HEK293 (cell line): ENCODE measurements at regions not wholly inside any gene's neighbourhood (a gene's known extent, or its start where the extent isn't known, plus 50 kb on each side); places are given as distances from the start of the nearest gene placed in this dataset.

Experiments used
- ATF2 ChIP-seq: fragments of 450-650 bp; formaldehyde crosslinking; IDR thresholded peaks from 2 replicates; pipeline ENCODE4 v1.5.1; 2016; ENCODE audit warnings: missing biosample characterization, missing genetic modification characterization, low read depth
- CTCF ChIP-seq: fragments of 450-650 bp; formaldehyde crosslinking; IDR thresholded peaks from 2 replicates; pipeline ENCODE4 v1.5.1; 2016; ENCODE audit warnings: missing biosample characterization, missing genetic modification characterization
- EGR2 ChIP-seq: fragments of 450-650 bp; formaldehyde crosslinking; IDR thresholded peaks from 2 replicates; pipeline ENCODE4 v1.5.1; 2016; ENCODE audit warnings: low read depth, missing biosample characterization, missing genetic modification characterization
- GFI1B ChIP-seq: fragments of 450-650 bp; formaldehyde crosslinking; IDR thresholded peaks from 2 replicates; pipeline ENCODE4 v1.5.1; 2016; ENCODE audit warnings: missing biosample characterization, missing genetic modification characterization
- HOXC10 ChIP-seq: sonication (generic); formaldehyde crosslinking; IDR thresholded peaks from 2 replicates; pipeline ENCODE4 v1.8.1; 2023; ENCODE audit warnings: mild to moderate bottlenecking, missing genetic modification reagents
- PRDM10 ChIP-seq: fragments of 450-650 bp; formaldehyde crosslinking; IDR thresholded peaks from 2 replicates; pipeline ENCODE4 v1.5.1; 2016; ENCODE audit warnings: missing biosample characterization, missing genetic modification characterization
- PRDM4 ChIP-seq: fragments of 450-650 bp; formaldehyde crosslinking; IDR thresholded peaks from 2 replicates; pipeline ENCODE4 v1.5.1; 2017; ENCODE audit warnings: missing biosample characterization, missing genetic modification characterization
- TRIM28 ChIP-seq: IDR thresholded peaks from 2 replicates; pipeline ENCODE4 v1.6.1; 2011; ENCODE audit warnings: low read length, control low read depth, borderline replicate concordance
- ZFHX2 ChIP-seq: fragments of 450-650 bp; formaldehyde crosslinking; conservative IDR thresholded peaks from 2 replicates; pipeline ENCODE4 v1.5.1; 2016; ENCODE audit warnings: missing biosample characterization, missing genetic modification characterization
- ZFP3 ChIP-seq: fragments of 450-650 bp; formaldehyde crosslinking; IDR thresholded peaks from 2 replicates; pipeline ENCODE4 v1.5.1; 2016; ENCODE audit warnings: low read depth, missing biosample characterization, missing genetic modification characterization
- ZFP41 ChIP-seq: fragments of 450-650 bp; formaldehyde crosslinking; IDR thresholded peaks from 2 replicates; pipeline ENCODE4 v1.5.1; 2016; ENCODE audit warnings: missing biosample characterization, missing genetic modification characterization, borderline replicate concordance
- ZIC2 ChIP-seq: fragments of 450-650 bp; formaldehyde crosslinking; IDR thresholded peaks from 2 replicates; pipeline ENCODE4 v1.5.1; 2016; ENCODE audit warnings: missing biosample characterization, missing genetic modification characterization
- ZNF132 ChIP-seq: fragments of 450-650 bp; formaldehyde crosslinking; IDR thresholded peaks from 2 replicates; pipeline ENCODE4 v1.5.1; 2017; ENCODE audit warnings: missing biosample characterization, missing genetic modification characterization, borderline replicate concordance
- ZNF140 ChIP-seq: fragments of 450-650 bp; formaldehyde crosslinking; IDR thresholded peaks from 2 replicates; pipeline ENCODE4 v1.5.1; 2016; ENCODE audit warnings: missing biosample characterization, missing genetic modification characterization
- ZNF202 ChIP-seq: fragments of 450-650 bp; formaldehyde crosslinking; IDR thresholded peaks from 2 replicates; pipeline ENCODE4 v1.5.1; 2016; ENCODE audit warnings: missing biosample characterization, missing genetic modification characterization, borderline replicate concordance
- ZNF274 ChIP-seq, 2 experiments: fragments of 200-500 bp in 1 of 2; fragments of 450-650 bp in 1 of 2; sonication (Bioruptor generic) in 1 of 2; formaldehyde crosslinking in 1 of 2; IDR thresholded peaks; 2 replicates each; pipeline versions ENCODE4 v1.5.1 to v1.6.1; 2014 to 2016; ENCODE audit warnings: borderline replicate concordance in 1 of 2, inconsistent platforms in 1 of 2, low read length in 1 of 2, missing biosample characterization in 1 of 2, missing genetic modification characterization in 1 of 2
- ZNF335 ChIP-seq: fragments of 450-650 bp; formaldehyde crosslinking; conservative IDR thresholded peaks from 2 replicates; pipeline ENCODE4 v1.5.1; 2016; ENCODE audit warnings: missing biosample characterization, missing genetic modification characterization
- ZNF366 ChIP-seq: fragments of 450-650 bp; formaldehyde crosslinking; conservative IDR thresholded peaks from 2 replicates; pipeline ENCODE4 v1.5.1; 2016; ENCODE audit warnings: missing biosample characterization, missing genetic modification characterization
- ZNF398 ChIP-seq: fragments of 450-650 bp; formaldehyde crosslinking; IDR thresholded peaks from 2 replicates; pipeline ENCODE4 v1.5.1; 2017; ENCODE audit warnings: missing biosample characterization, missing genetic modification characterization
- ZNF416 ChIP-seq: fragments of 450-650 bp; formaldehyde crosslinking; IDR thresholded peaks from 2 replicates; pipeline ENCODE4 v1.5.1; 2016; ENCODE audit warnings: missing biosample characterization, missing genetic modification characterization
- ZNF510 ChIP-seq: fragments of 450-650 bp; formaldehyde crosslinking; IDR thresholded peaks from 2 replicates; pipeline ENCODE4 v1.5.1; 2018; ENCODE audit warnings: mild to moderate bottlenecking, missing genetic modification characterization, missing biosample characterization; ENCODE audit not compliant: insufficient replicate concordance
- ZNF544 ChIP-seq: fragments of 450-650 bp; formaldehyde crosslinking; IDR thresholded peaks from 2 replicates; pipeline ENCODE4 v1.5.0; 2017; ENCODE audit warnings: missing biosample characterization, missing genetic modification characterization
- ZNF555 ChIP-seq: fragments of 450-650 bp; formaldehyde crosslinking; conservative IDR thresholded peaks from 2 replicates; pipeline ENCODE4 v1.5.1; 2017; ENCODE audit warnings: missing biosample characterization, mild to moderate bottlenecking, missing genetic modification characterization, inconsistent platforms
- ZNF624 ChIP-seq: fragments of 450-650 bp; formaldehyde crosslinking; IDR thresholded peaks from 2 replicates; pipeline ENCODE4 v1.5.1; 2017; ENCODE audit warnings: missing biosample characterization, missing genetic modification characterization
- ZNF692 ChIP-seq: fragments of 450-650 bp; formaldehyde crosslinking; IDR thresholded peaks from 2 replicates; pipeline ENCODE4 v1.5.1; 2016; ENCODE audit warnings: missing biosample characterization, missing genetic modification characterization
- ZNF843 ChIP-seq: fragments of 450-650 bp; formaldehyde crosslinking; IDR thresholded peaks from 2 replicates; pipeline ENCODE4 v1.5.1; 2016; ENCODE audit warnings: missing biosample characterization, missing genetic modification characterization

- TF ChIP-seq ZNF398 (tag by site-specific recombination) (peak; percentile 46; the same call in 1 of the 2 replicates), ZIC2 (peak; percentile 69), ZNF132 (tag by site-specific recombination) (no peak), ZFP3 (tag by site-specific recombination) (no peak), GFI1B (no peak), ZNF140 (tag by site-specific recombination) (no peak), ZNF510 (peak; percentile 44), ZNF366 (tag by site-specific recombination) (0 out of 2 replicates have a peak, but pooled peaks have one; percentile 11), ZFHX2 (peak; percentile 59), ZNF692 (no peak), ZNF335 (peak; percentile 24; the same call in 1 of the 2 replicates), ZNF843 (tag by site-specific recombination) (no peak), ZNF202 (tag by site-specific recombination) (no peak), ZNF624 (tag by site-specific recombination) (no peak), ZNF544 (tag by site-specific recombination) (no peak), PRDM4 (tag by site-specific recombination) (no peak), HOXC10 (no peak), ZNF274 (IDR thresholded peaks at IDR 0.05; ENCODE audit: low read length) (no peak), ZNF274 (tag by site-specific recombination; IDR thresholded peaks at IDR 0.05; ENCODE audit: borderline replicate concordance) (no peak), ZFP41 (tag by site-specific recombination) (no peak), ATF2 (tag by site-specific recombination) (peak; percentile 58; the same call in 1 of the 2 replicates), PRDM10 (tag by site-specific recombination) (no peak), ZNF555 (no peak), ZNF416 (tag by site-specific recombination) (0 out of 2 replicates have a peak, but pooled peaks have one; percentile 38), TRIM28 (peak; percentile 92), CTCF (tag by site-specific recombination) (no peak), EGR2 (tag by site-specific recombination) (peak; percentile 65)
Measured at GRCh38 chrX:24412637-24413363, 52.3 kb upstream of the PDK3 start (continued).
